Keratinocyte (primary cell): ENCODE measurements at regions not wholly inside any gene's neighbourhood (a gene's known extent, or its start where the extent isn't known, plus 50 kb on each side); places are given as distances from the start of the nearest gene placed in this dataset.
"Not testable (repeated sequence)": the region's sequence is repeated elsewhere in the genome, so short reads cannot be mapped to it uniquely, and the experiment has no call there.

Source experiments
- DNase-seq: peaks from one replicate; pipeline ENCODE4 v3.0.0-alpha.2; 2011; ENCODE audit warnings: low read depth, missing footprints, low spot score
- FAIRE-seq: peaks from 2 replicates; lab custom pipeline; 2011; peaks lifted over from hg19 to GRCh38; lab: Jason Lieb, UNC
- H2AFZ ChIP-seq: 2 replicates; pipeline ENCODE4 v1.6.0; 2012; ENCODE audit warnings: low read length, control low read depth, inconsistent platforms; ENCODE audit not compliant: control insufficient read depth
- H3K27ac ChIP-seq: 2 replicates; pipeline ENCODE4 v1.5.1; 2011; ENCODE audit warnings: low read length; ENCODE audit not compliant: control insufficient read depth, insufficient read depth
- H3K27me3 ChIP-seq: 3 replicates; pipeline ENCODE4 v1.6.0; 2011; ENCODE audit warnings: low read length; ENCODE audit not compliant: control insufficient read depth, insufficient read depth; ENCODE audit errors: extremely low read depth
- H3K36me3 ChIP-seq, 2 experiments: 2 replicates in 1 of 2; 3 replicates in 1 of 2; pipeline ENCODE4 v1.5.1; 2011; ENCODE audit warnings: low read length in 2 of 2, mild to moderate bottlenecking in 1 of 2; ENCODE audit not compliant: control insufficient read depth in 2 of 2, insufficient read depth in 2 of 2; ENCODE audit errors: extremely low read depth in 1 of 2
- H3K4me1 ChIP-seq: 3 replicates; pipeline ENCODE4 v1.5.1; 2011; ENCODE audit warnings: low read length; ENCODE audit not compliant: control insufficient read depth, insufficient read depth; ENCODE audit errors: extremely low read depth
- H3K4me2 ChIP-seq: 3 replicates; pipeline ENCODE4 v1.6.0; 2011; ENCODE audit warnings: low read depth, low read length; ENCODE audit not compliant: control insufficient read depth, insufficient read depth; ENCODE audit errors: extremely low read depth
- H3K4me3 ChIP-seq, 3 experiments: fragments of 200-600 bp in 1 of 3; sonication (generic) in 1 of 3; 2 replicates in 2 of 3; 3 replicates in 1 of 3; pipeline ENCODE4 v1.5.1; 2011 to 2016; ENCODE audit warnings: low read length in 3 of 3, mild to moderate bottlenecking in 3 of 3, control low read depth in 2 of 3, inconsistent platforms in 1 of 3, low read depth in 1 of 3, mixed read lengths in 1 of 3, mixed run types in 1 of 3, moderate library complexity in 1 of 3; ENCODE audit not compliant: control insufficient read depth in 2 of 3, insufficient read depth in 2 of 3; ENCODE audit errors: extremely low read depth in 1 of 3
- H3K79me2 ChIP-seq: 2 replicates; pipeline ENCODE4 v1.6.0; 2012; ENCODE audit warnings: low read length; ENCODE audit not compliant: control insufficient read depth, insufficient read depth
- H3K9ac ChIP-seq: 3 replicates; pipeline ENCODE4 v1.6.0; 2011; ENCODE audit warnings: low read length; ENCODE audit not compliant: control insufficient read depth, insufficient read depth; ENCODE audit errors: extremely low read depth
- H3K9me1 ChIP-seq: 3 replicates; pipeline ENCODE4 v1.6.0; 2011; ENCODE audit warnings: low read length; ENCODE audit not compliant: control insufficient read depth, insufficient read depth; ENCODE audit errors: extremely low read depth
- H3K9me3 ChIP-seq: 2 replicates; pipeline ENCODE4 v1.5.1; 2012; ENCODE audit warnings: low read depth, low read length; ENCODE audit not compliant: control insufficient read depth
- H4K20me1 ChIP-seq: 3 replicates; pipeline ENCODE4 v1.6.0; 2011; ENCODE audit warnings: low read length; ENCODE audit not compliant: control insufficient read depth, insufficient read depth; ENCODE audit errors: extremely low read depth
- EZH2 ChIP-seq: IDR thresholded peaks from one replicate; pipeline ENCODE4 v1.6.1; 2012; ENCODE audit warnings: inconsistent platforms, mild to moderate bottlenecking, low read length, moderate library complexity
- dilution Hi-C: fragments of 300-500 bp; cut with MboI; formaldehyde crosslinking; loops from one replicate; pipeline ENCODE4 v1.7.0; 2020; ENCODE audit warnings: low sequenced_read_pairs; ENCODE audit not compliant: extremely low pct_ligation_motif_present
- TF ChIP-seq, protein P1 (sequence below), 3 experiments: IDR thresholded peaks in 1 of 3; conservative IDR thresholded peaks in 1 of 3; optimal IDR thresholded peaks in 1 of 3; 2 replicates in 2 of 3; 3 replicates in 1 of 3; pipeline versions ENCODE3 to v1.5.1; 2011; ENCODE audit warnings: low read length in 3 of 3, mild to moderate bottlenecking in 3 of 3, moderate library complexity in 2 of 3, control low read depth in 1 of 3, inconsistent platforms in 1 of 3; ENCODE audit not compliant: insufficient read depth in 2 of 3; ENCODE audit errors: extremely low read depth in 1 of 3

DNA sequence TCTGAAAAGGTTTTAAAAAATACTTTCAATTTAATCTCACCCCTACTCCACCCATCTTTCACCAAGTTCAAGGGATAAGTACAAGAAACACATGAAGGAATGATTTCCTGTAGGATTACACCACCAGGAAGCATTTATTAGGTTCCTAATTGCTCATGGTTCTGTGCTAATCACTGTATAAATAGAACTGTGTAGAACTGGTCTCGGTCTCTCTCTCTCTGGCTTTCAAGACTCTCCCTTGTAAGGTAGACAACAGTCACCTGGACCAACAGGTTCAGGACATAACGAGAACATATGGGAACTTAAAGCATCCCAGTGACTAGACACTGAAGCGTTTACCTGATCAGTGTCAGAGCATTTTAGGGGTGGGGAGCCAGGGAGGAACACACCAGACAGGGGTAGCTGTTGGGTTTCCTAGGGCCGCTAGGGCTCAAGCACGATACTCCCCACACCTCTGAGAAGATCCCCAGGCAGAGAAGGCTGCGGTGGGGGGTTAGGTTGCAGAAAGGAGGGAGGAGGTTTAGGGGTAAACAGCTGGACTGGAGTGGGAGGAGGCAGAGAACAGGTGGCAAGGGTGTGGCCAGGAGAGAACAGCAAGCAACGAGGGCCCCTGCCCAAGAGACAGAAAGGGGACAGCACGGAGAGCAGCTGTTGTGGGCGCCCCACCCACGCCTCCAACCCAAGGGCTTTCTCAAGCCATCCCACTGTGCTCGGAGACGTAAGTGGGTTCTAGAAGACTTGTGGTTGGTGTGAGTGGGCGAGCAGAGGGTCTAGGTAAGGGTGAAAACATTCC lies 52.5 kb upstream of the USP6NL start:
- dilution Hi-C loops: no loop called here
- no peaks in the 10 kb centered on the region for H3K36me3 ChIP-seq
- no peaks in the 10 kb centered on the region for H4K20me1 ChIP-seq
- peaks cover 6% of the 10 kb centered on the region for H3K4me1 ChIP-seq
- FAIRE-seq (no peak), DNase-seq (no peak)
- no peak overlapping the region for H3K27ac ChIP-seq
- H3K79me2 ChIP-seq: no peaks in the 10 kb centered on the region
- no peak overlapping the region for H3K4me3 ChIP-seq
- H3K27me3 ChIP-seq: no peaks in the 10 kb centered on the region
- no peak overlapping the region for H3K4me2 ChIP-seq
- H2AFZ ChIP-seq: no peak overlapping the region
- no peaks in the 10 kb centered on the region for H3K9me1 ChIP-seq
- H3K9me3 ChIP-seq: no peaks in the 10 kb centered on the region
- no peak overlapping the region for H3K9ac ChIP-seq
- no peak for TF ChIP-seq EZH2
- TF ChIP-seq, protein P1, sequence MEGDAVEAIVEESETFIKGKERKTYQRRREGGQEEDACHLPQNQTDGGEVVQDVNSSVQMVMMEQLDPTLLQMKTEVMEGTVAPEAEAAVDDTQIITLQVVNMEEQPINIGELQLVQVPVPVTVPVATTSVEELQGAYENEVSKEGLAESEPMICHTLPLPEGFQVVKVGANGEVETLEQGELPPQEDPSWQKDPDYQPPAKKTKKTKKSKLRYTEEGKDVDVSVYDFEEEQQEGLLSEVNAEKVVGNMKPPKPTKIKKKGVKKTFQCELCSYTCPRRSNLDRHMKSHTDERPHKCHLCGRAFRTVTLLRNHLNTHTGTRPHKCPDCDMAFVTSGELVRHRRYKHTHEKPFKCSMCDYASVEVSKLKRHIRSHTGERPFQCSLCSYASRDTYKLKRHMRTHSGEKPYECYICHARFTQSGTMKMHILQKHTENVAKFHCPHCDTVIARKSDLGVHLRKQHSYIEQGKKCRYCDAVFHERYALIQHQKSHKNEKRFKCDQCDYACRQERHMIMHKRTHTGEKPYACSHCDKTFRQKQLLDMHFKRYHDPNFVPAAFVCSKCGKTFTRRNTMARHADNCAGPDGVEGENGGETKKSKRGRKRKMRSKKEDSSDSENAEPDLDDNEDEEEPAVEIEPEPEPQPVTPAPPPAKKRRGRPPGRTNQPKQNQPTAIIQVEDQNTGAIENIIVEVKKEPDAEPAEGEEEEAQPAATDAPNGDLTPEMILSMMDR (optimal IDR thresholded peaks at IDR 0.05 in 1 of 3, IDR thresholded peaks at IDR 0.05 in 1 of 3, conservative IDR thresholded peaks at IDR 0.05 in 1 of 3; ENCODE audit: extremely low read depth in 1 of 3, insufficient read depth in 2 of 3, low read length in 3 of 3): no peak

DNA sequence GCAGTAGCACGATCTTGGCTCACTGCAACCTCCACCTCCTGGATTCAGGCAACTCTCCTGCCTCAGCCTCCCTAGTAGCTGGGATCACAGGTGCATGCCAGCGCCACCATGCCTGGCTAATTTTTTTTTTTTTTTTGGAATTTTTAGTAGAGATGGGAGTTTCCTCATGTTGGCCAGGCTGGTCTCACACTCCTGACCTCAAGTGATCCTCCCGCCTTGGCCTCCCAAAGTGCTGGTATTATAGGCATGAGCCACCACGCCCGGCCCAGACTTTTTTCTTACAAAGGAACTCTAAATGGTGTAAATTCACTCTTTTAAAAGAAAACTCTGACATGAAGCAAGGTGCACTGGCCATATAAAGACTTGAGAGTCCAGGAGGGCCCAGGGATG lies 51.7 kb upstream of the USP6NL start:
- H3K9me1 ChIP-seq, dilution Hi-C loops, H3K36me3 ChIP-seq, H3K79me2 ChIP-seq, H3K9ac ChIP-seq, H3K4me1 ChIP-seq, DNase-seq, H3K4me3 ChIP-seq, H2AFZ ChIP-seq, H3K27ac ChIP-seq, H3K27me3 ChIP-seq, H4K20me1 ChIP-seq, H3K9me3 ChIP-seq, FAIRE-seq, H3K4me2 ChIP-seq: not testable (repeated sequence)

DNA sequence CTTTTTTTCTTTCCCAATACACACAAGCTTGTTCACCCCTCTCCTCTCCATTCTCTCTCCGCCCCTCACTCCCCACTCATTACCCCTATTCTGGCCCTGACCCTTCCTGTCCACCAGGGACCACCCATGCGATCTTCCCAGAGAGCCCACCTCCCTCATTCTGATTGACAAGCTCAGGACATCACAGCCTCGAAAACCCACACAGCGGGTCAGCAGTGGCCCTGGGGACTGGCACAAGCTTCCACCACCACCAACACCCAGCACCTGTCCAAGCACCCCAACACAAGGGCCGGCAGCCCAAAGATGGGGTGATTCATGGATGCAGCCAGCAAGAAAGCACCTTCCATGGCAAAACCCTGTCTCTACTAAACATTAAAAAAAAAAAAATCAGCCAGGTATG lies 50.0 kb upstream of the USP6NL start:
- Histone ChIP-seq H3K36me3 (no peaks in the 10 kb centered on the region), H3K9me1 (no peaks in the 10 kb centered on the region), H3K4me2 (no peak overlapping the region), H4K20me1 (no peaks in the 10 kb centered on the region), H3K9me3 (no peaks in the 10 kb centered on the region), H3K27ac (no peak overlapping the region), H3K4me3 (no peak overlapping the region), H3K9ac (no peak overlapping the region), H3K27me3 (no peaks in the 10 kb centered on the region), H2AFZ (no peak overlapping the region), H3K4me1 (peaks cover 6% of the 10 kb centered on the region), H3K79me2 (no peaks in the 10 kb centered on the region)
- dilution Hi-C loops: no loop called here
- FAIRE-seq: no peak
- TF ChIP-seq, protein P1 (optimal IDR thresholded peaks at IDR 0.05 in 1 of 3, IDR thresholded peaks at IDR 0.05 in 1 of 3, conservative IDR thresholded peaks at IDR 0.05 in 1 of 3; ENCODE audit: extremely low read depth in 1 of 3, insufficient read depth in 2 of 3, low read length in 3 of 3): no peak
- no peak for TF ChIP-seq EZH2
- DNase-seq: no peak
